Thyroid gland (tissue), 4 donors: ENCODE measurements at regions not wholly inside any gene's neighbourhood (a gene's known extent, or its start where the extent isn't known, plus 50 kb on each side); places are given as distances from the start of the nearest gene placed in this dataset.

Experiments used
- CTCF ChIP-seq, 6 experiments: fragments of 200-600 bp in 3 of 6; fragments of 450-650 bp in 3 of 6; sonication (generic) in 3 of 6; IDR thresholded peaks; one replicate each; pipeline ENCODE4 v1.5.1; 2016 to 2019; ENCODE audit warnings: antibody characterized with exemption in 6 of 6, mild to moderate bottlenecking in 2 of 6, inconsistent platforms in 1 of 6, moderate library complexity in 1 of 6
- POLR2A ChIP-seq, 2 donors: fragments of 450-650 bp; IDR thresholded peaks; one replicate each; pipeline ENCODE4 v1.6.1; 2017; ENCODE audit warnings: antibody characterized with exemption in 2 of 2, mild to moderate bottlenecking in 2 of 2, moderate library complexity in 1 of 2

GRCh38 chr17:70408768-70409167 is 239.4 kb downstream of the KCNJ2 start:
- no peak for TF ChIP-seq POLR2A (IDR thresholded peaks at IDR 0.05)
- TF ChIP-seq CTCF (IDR thresholded peaks at IDR 0.05), result no peak
